IMR-90 (cell line): ENCODE measurements at regions not wholly inside any gene's neighbourhood (a gene's known extent, or its start where the extent isn't known, plus 50 kb on each side); places are given as distances from the start of the nearest gene placed in this dataset.

Experiments used
- ATAC-seq: fragments of 200-7000 bp; cut with Tn5 transposase; 2 replicates; pipeline ENCODE4 v1.9.1; 2020; ENCODE audit warnings: low read depth, mild to moderate bottlenecking, moderate library complexity
- BruUV-seq: library from RNA; stranded (reverse); fragments of 400-500 nt; replicated peaks from 2 replicates; lab custom pipeline; 2021; lab: Mats Ljungman, UMichigan
- CTCF ChIA-PET: fragments of 300-600 bp; formaldehyde crosslinking; extraction: SDS; loops from one replicate; lab custom pipeline; 2021; ENCODE audit warnings: antibody characterized with exemption; lab: Yijun Ruan, JAX
- POLR2A ChIA-PET: fragments of 300-600 bp; sonication (Branson Sonifier 250); formaldehyde crosslinking; loops from one replicate; lab custom pipeline; 2022; ENCODE audit warnings: antibody characterized with exemption; ENCODE audit not compliant: unreplicated experiment; lab: Charles Lee
- DNase-seq: peaks from one replicate; pipeline ENCODE4 v3.0.0; 2013
- H2AFZ ChIP-seq: replicated peaks from 2 replicates; pipeline ENCODE3; 2013; ENCODE audit warnings: low read length, mild to moderate bottlenecking; ENCODE audit not compliant: poor library complexity
- H2AK5ac ChIP-seq: 2 replicates; pipeline ENCODE4 v1.6.1; 2013; ENCODE audit warnings: low read depth, low read length, inconsistent platforms
- H2AK9ac ChIP-seq: replicated peaks from 2 replicates; pipeline ENCODE3; 2013; ENCODE audit warnings: mild to moderate bottlenecking, low read depth, low read length, moderate library complexity; ENCODE audit not compliant: poor library complexity
- H2BK120ac ChIP-seq: 2 replicates; pipeline ENCODE4 v1.6.1; 2013; ENCODE audit warnings: low read depth, low read length, inconsistent platforms
- H2BK15ac ChIP-seq: 3 replicates; pipeline ENCODE4 v1.6.1; 2013; ENCODE audit warnings: low read depth, low read length, inconsistent platforms
- H2BK20ac ChIP-seq: 2 replicates; pipeline ENCODE4 v1.6.1; 2013; ENCODE audit warnings: low read depth, mild to moderate bottlenecking, inconsistent platforms, low read length, moderate library complexity
- H2BK5ac ChIP-seq: 2 replicates; pipeline ENCODE4 v1.6.1; 2013; ENCODE audit warnings: mild to moderate bottlenecking, low read depth, low read length, inconsistent platforms; ENCODE audit not compliant: poor library complexity, severe bottlenecking
- H3K14ac ChIP-seq: replicated peaks from 2 replicates; pipeline ENCODE4 v1.6.1; 2013; ENCODE audit warnings: low read depth, low read length, inconsistent platforms
- H3K18ac ChIP-seq: 2 replicates; pipeline ENCODE4 v1.6.1; 2013; ENCODE audit warnings: low read depth, low read length, control low read depth
- H3K23ac ChIP-seq: 2 replicates; pipeline ENCODE4 v1.6.1; 2013; ENCODE audit warnings: low read depth, low read length, inconsistent platforms
- H3K27ac ChIP-seq: 2 replicates; pipeline ENCODE4 v1.5.1; 2013; ENCODE audit warnings: mild to moderate bottlenecking, control low read depth, low read length; ENCODE audit not compliant: insufficient read depth
- H3K27me3 ChIP-seq: 2 replicates; pipeline ENCODE4 v1.6.1; 2013; ENCODE audit warnings: low read length; ENCODE audit not compliant: control insufficient read depth, insufficient read depth
- H3K36me3 ChIP-seq: 2 replicates; pipeline ENCODE4 v1.6.1; 2013; ENCODE audit warnings: low read length, mixed read lengths; ENCODE audit not compliant: control insufficient read depth, insufficient read depth
- H3K4ac ChIP-seq: 2 replicates; pipeline ENCODE4 v1.6.1; 2013; ENCODE audit warnings: low read depth, low read length, inconsistent platforms
- H3K4me1 ChIP-seq: 2 replicates; pipeline ENCODE4 v1.6.1; 2013; ENCODE audit warnings: low read length, mixed read lengths; ENCODE audit not compliant: control insufficient read depth, insufficient read depth
- H3K4me2 ChIP-seq: 2 replicates; pipeline ENCODE4 v1.6.1; 2013; ENCODE audit warnings: low read depth, mild to moderate bottlenecking, control low read depth, low read length, moderate library complexity
- H3K4me3 ChIP-seq: 2 replicates; pipeline ENCODE4 v1.5.1; 2013; ENCODE audit warnings: low read depth, mild to moderate bottlenecking, control low read depth, low read length, moderate library complexity; ENCODE audit not compliant: insufficient read depth
- H3K56ac ChIP-seq: 2 replicates; pipeline ENCODE4 v1.6.1; 2013; ENCODE audit warnings: low read length, inconsistent platforms; ENCODE audit not compliant: insufficient read depth; ENCODE audit errors: extremely low read depth
- H3K79me1 ChIP-seq, 2 experiments: 2 replicates each; pipeline ENCODE4 v1.6.1; 2013; ENCODE audit warnings: low read length in 2 of 2, inconsistent platforms in 1 of 2, low read depth in 1 of 2
- H3K9ac ChIP-seq: 2 replicates; pipeline ENCODE4 v1.6.1; 2013; ENCODE audit warnings: low read depth, low read length, control low read depth
- H3K9me1 ChIP-seq: 2 replicates; pipeline ENCODE4 v1.6.1; 2013; ENCODE audit warnings: low read length, inconsistent platforms; ENCODE audit not compliant: insufficient read depth
- H3K9me3 ChIP-seq: 2 replicates; pipeline ENCODE4 v1.6.1; 2013; ENCODE audit warnings: low read length; ENCODE audit not compliant: control insufficient read depth, insufficient read depth
- H4K20me1 ChIP-seq: 2 replicates; pipeline ENCODE4 v1.6.1; 2013; ENCODE audit warnings: low read length, inconsistent platforms; ENCODE audit not compliant: insufficient read depth
- H4K5ac ChIP-seq: 2 replicates; pipeline ENCODE4 v1.6.1; 2013; ENCODE audit warnings: mild to moderate bottlenecking, low read depth, low read length, control low read depth
- H4K8ac ChIP-seq, 2 experiments: 2 replicates each; pipeline ENCODE4 v1.6.1; 2013; ENCODE audit warnings: low read depth in 2 of 2, low read length in 2 of 2, control low read depth in 1 of 2, inconsistent platforms in 1 of 2
- H4K91ac ChIP-seq: 2 replicates; pipeline ENCODE4 v1.6.1; 2013; ENCODE audit warnings: low read depth, low read length, inconsistent platforms; ENCODE audit not compliant: insufficient read depth
- BHLHE40 ChIP-seq: fragments of 150-350 bp; IDR thresholded peaks from 2 replicates; pipeline ENCODE4 v1.6.1; 2016; ENCODE audit warnings: mild to moderate bottlenecking, low read depth, low read length
- CEBPB ChIP-seq: IDR thresholded peaks from 2 replicates; pipeline ENCODE4 v1.6.1; 2012; ENCODE audit warnings: low read depth, low read length, improper control_type of control experiment
- CHD1 ChIP-seq: IDR thresholded peaks from 2 replicates; pipeline ENCODE4 v1.6.1; 2012; ENCODE audit warnings: low read depth, low read length, improper control_type of control experiment
- FOS ChIP-seq: fragments of 150-350 bp; IDR thresholded peaks from 2 replicates; pipeline ENCODE4 v1.6.1; 2016; ENCODE audit warnings: low read depth, low read length
- MAFK ChIP-seq: IDR thresholded peaks from 2 replicates; pipeline ENCODE4 v1.6.1; 2012; ENCODE audit warnings: low read depth, low read length, improper control_type of control experiment
- MAZ ChIP-seq: IDR thresholded peaks from 2 replicates; pipeline ENCODE4 v1.6.1; 2012; ENCODE audit warnings: low read depth, mild to moderate bottlenecking, low read length, improper control_type of control experiment, moderate library complexity, borderline replicate concordance
- MXI1 ChIP-seq: IDR thresholded peaks from 2 replicates; pipeline ENCODE4 v1.6.1; 2012; ENCODE audit warnings: low read depth, mild to moderate bottlenecking, low read length, moderate library complexity, borderline replicate concordance
- POLR2A ChIP-seq: IDR thresholded peaks from 2 replicates; pipeline ENCODE4 v1.6.1; 2012; ENCODE audit warnings: mild to moderate bottlenecking, low read depth, low read length
- RAD21 ChIP-seq: IDR thresholded peaks from 2 replicates; pipeline ENCODE4 v1.6.1; 2012; ENCODE audit warnings: low read length, improper control_type of control experiment
- RCOR1 ChIP-seq: IDR thresholded peaks from 2 replicates; pipeline ENCODE4 v1.6.1; 2012; ENCODE audit warnings: mild to moderate bottlenecking, low read length, improper control_type of control experiment; ENCODE audit not compliant: insufficient replicate concordance
- RFX5 ChIP-seq: IDR thresholded peaks from 2 replicates; pipeline ENCODE4 v1.8.0; 2012; ENCODE audit warnings: low read depth, mild to moderate bottlenecking, low read length, moderate library complexity
- WGBS, 2 experiments: methylation state at CpG; one replicate each; pipeline versions ENCODE4 v1.1.5 to v1.1.7; 2013; ENCODE audit warnings: missing lambda C conversion rate in 2 of 2; ENCODE audit not compliant: insufficient read length in 1 of 2; ENCODE audit errors: extremely low coverage in 2 of 2; 5-methylcytosine and 5-hydroxymethylcytosine counted together
- dilution Hi-C: fragments of 300-500 bp; cut with HindIII; formaldehyde crosslinking; loops from one replicate; pipeline ENCODE4 v1.14.3; 2018; ENCODE audit warnings: low sequenced_read_pairs; ENCODE audit not compliant: unreplicated experiment
- in situ Hi-C: fragments of 300-500 bp; cut with MboI; formaldehyde crosslinking; loops from 3 replicates; pipeline ENCODE4 v1.14.3; 2019; ENCODE audit warnings: low sequenced_read_pairs, inconsistent platforms, mixed read lengths
- intact Hi-C: fragments of 100-400 bp; cut with micrococcal nuclease; formaldehyde crosslinking; loops from 2 replicates; pipeline ENCODE4 v1.10.0; 2022
- TF ChIP-seq, protein P1 (sequence below): fragments of 150-350 bp; IDR thresholded peaks from 2 replicates; pipeline ENCODE4 v1.6.1; 2016; ENCODE audit warnings: low read depth, mild to moderate bottlenecking, low read length, moderate library complexity, borderline replicate concordance
- TF ChIP-seq, protein P2 (sequence below): conservative IDR thresholded peaks from 2 replicates; pipeline ENCODE4 v1.5.1; 2012; ENCODE audit warnings: mild to moderate bottlenecking, low read depth, low read length, improper control_type of control experiment

DNA sequence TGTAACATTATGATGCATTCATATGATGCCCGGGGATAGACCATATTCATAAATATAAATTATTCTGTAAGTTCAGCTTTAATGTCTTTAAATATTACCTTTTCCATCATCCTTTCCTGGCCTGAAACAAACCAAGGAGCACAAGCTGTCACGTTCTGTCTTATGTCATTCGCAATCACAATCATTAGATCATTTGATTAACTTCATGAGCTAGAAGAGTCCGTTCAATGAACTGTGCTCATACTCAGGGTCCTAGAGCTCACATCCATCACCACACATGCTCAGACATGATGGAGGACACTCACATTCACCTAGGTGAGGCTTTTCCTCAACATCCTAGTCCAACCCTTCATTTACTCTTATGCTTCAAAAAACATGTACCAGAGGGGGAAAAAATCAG lies 599.0 kb upstream of the ID2 start:
- Histone ChIP-seq H4K8ac (no peak overlapping the region), H3K14ac (no peak overlapping the region), H3K27ac (no peak overlapping the region), H2BK15ac (no peak overlapping the region), H3K27me3 (no peaks in the 10 kb centered on the region), H3K4ac (no peak overlapping the region), H3K4me3 (no peak overlapping the region), H3K9me3 (no peaks in the 10 kb centered on the region), H3K23ac (no peak overlapping the region), H3K4me2 (no peak overlapping the region), H2BK120ac (no peak overlapping the region), H3K56ac (no peak overlapping the region), H2AK5ac (no peak overlapping the region), H3K18ac (no peak overlapping the region), H3K79me1 (no peaks in the 10 kb centered on the region), H2BK5ac (no peak overlapping the region), H2BK20ac (no peak overlapping the region), H3K9ac (no peak overlapping the region), H3K9me1 (peaks cover 9% of the 10 kb centered on the region; the same call in 1 of the 2 replicates), H3K36me3 (no peaks in the 10 kb centered on the region), H3K4me1 (peaks cover 10% of the 10 kb centered on the region), H4K20me1 (no peaks in the 10 kb centered on the region), H4K5ac (no peak overlapping the region), H2AFZ (no peak overlapping the region), H2AK9ac (no peak overlapping the region), H4K91ac (no peak overlapping the region)
- no peak for DNase-seq
- no peak for ATAC-seq
- TF ChIP-seq CEBPB, result no peak
- TF ChIP-seq POLR2A, result no peak
- TF ChIP-seq, protein P1, sequence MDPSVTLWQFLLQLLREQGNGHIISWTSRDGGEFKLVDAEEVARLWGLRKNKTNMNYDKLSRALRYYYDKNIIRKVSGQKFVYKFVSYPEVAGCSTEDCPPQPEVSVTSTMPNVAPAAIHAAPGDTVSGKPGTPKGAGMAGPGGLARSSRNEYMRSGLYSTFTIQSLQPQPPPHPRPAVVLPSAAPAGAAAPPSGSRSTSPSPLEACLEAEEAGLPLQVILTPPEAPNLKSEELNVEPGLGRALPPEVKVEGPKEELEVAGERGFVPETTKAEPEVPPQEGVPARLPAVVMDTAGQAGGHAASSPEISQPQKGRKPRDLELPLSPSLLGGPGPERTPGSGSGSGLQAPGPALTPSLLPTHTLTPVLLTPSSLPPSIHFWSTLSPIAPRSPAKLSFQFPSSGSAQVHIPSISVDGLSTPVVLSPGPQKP, result no peak
- no peak for TF ChIP-seq RFX5
- TF ChIP-seq MAFK, result no peak
- TF ChIP-seq MAZ, result no peak
- TF ChIP-seq CHD1, result no peak
- TF ChIP-seq MXI1, result no peak
- TF ChIP-seq FOS, result no peak
- no peak for TF ChIP-seq RAD21
- TF ChIP-seq, protein P2, sequence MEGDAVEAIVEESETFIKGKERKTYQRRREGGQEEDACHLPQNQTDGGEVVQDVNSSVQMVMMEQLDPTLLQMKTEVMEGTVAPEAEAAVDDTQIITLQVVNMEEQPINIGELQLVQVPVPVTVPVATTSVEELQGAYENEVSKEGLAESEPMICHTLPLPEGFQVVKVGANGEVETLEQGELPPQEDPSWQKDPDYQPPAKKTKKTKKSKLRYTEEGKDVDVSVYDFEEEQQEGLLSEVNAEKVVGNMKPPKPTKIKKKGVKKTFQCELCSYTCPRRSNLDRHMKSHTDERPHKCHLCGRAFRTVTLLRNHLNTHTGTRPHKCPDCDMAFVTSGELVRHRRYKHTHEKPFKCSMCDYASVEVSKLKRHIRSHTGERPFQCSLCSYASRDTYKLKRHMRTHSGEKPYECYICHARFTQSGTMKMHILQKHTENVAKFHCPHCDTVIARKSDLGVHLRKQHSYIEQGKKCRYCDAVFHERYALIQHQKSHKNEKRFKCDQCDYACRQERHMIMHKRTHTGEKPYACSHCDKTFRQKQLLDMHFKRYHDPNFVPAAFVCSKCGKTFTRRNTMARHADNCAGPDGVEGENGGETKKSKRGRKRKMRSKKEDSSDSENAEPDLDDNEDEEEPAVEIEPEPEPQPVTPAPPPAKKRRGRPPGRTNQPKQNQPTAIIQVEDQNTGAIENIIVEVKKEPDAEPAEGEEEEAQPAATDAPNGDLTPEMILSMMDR, result no peak
- TF ChIP-seq BHLHE40, result no peak
- TF ChIP-seq RCOR1, result no peak
- no TSS peak for BruUV-seq
- WGBS, 2 experiments, result 100% methylated on average over 3 of the region's 4 CpGs; no CpG with 5 or more reads in 1 of the 2 experiments
- dilution Hi-C loops, result no loop called here
- ChIA-PET POLR2A (no interaction called here), CTCF (no interaction called here)
- intact Hi-C loops, result no loop called here
- in situ Hi-C loops, result no loop called here
